ENCODE measurements at regions not wholly inside any gene's neighbourhood (a gene's known extent, or its start where the extent isn't known, plus 50 kb on each side); places are given as distances from the start of the nearest gene placed in this dataset.

DNA sequence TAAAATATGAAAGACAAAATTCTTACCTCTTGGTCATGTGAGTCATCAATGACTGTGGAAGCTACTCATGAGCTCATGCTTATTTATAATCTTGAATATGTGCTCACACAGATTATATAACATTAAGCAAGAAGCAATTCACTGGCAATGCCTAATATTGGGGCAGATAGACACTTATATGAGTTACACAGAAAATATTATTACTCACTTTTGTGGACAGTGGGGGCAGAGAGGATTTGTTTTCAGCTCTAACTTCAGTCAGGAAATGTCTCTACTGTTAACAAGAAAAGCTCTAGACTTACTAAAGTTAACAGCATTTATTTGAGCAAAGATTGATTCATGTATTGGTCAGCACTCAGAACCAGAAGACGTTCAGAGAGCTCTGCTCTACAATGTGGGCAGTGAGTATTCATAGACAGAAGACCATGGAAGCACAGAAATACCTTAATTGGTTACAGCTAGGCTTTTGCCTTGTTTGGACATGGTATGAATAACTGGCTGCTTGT lies 85.8 kb upstream of the AHI1 start:
- H3K9me3 ChIP-seq (ENCODE audit: control insufficient read depth, insufficient read depth, low read depth, low read length) = no peaks in the 10 kb centered on the region
- H3K27ac ChIP-seq (ENCODE audit: insufficient read depth, low read length) = no peak overlapping the region
- H3K79me2 ChIP-seq (ENCODE audit: control insufficient read depth, insufficient read depth, low read length) = no peaks in the 10 kb centered on the region
- DNase-seq (ENCODE audit: low read depth in 2 of 2) = peak; percentile 59 to 77
- peaks cover 2% of the 10 kb centered on the region for H3K4me1 ChIP-seq (ENCODE audit: control insufficient read depth, extremely low read depth, insufficient read depth, low read length)
- no peaks in the 10 kb centered on the region for H4K20me1 ChIP-seq (ENCODE audit: control insufficient read depth, extremely low read depth, insufficient read depth, low read length)
- no peak for TF ChIP-seq EZH2 (IDR thresholded peaks at IDR 0.05; ENCODE audit: low read length, missing control alignments)
- TF ChIP-seq, protein P1, sequence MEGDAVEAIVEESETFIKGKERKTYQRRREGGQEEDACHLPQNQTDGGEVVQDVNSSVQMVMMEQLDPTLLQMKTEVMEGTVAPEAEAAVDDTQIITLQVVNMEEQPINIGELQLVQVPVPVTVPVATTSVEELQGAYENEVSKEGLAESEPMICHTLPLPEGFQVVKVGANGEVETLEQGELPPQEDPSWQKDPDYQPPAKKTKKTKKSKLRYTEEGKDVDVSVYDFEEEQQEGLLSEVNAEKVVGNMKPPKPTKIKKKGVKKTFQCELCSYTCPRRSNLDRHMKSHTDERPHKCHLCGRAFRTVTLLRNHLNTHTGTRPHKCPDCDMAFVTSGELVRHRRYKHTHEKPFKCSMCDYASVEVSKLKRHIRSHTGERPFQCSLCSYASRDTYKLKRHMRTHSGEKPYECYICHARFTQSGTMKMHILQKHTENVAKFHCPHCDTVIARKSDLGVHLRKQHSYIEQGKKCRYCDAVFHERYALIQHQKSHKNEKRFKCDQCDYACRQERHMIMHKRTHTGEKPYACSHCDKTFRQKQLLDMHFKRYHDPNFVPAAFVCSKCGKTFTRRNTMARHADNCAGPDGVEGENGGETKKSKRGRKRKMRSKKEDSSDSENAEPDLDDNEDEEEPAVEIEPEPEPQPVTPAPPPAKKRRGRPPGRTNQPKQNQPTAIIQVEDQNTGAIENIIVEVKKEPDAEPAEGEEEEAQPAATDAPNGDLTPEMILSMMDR (conservative IDR thresholded peaks at IDR 0.05 in 1 of 2, IDR thresholded peaks at IDR 0.05 in 1 of 2; ENCODE audit: low read depth in 1 of 2, low read length in 2 of 2) = no peak
- no peak overlapping the region for H3K9ac ChIP-seq (ENCODE audit: insufficient read depth, low read length)
- no peaks in the 10 kb centered on the region for H3K27me3 ChIP-seq (ENCODE audit: control insufficient read depth, insufficient read depth, low read length)
- H3K36me3 ChIP-seq (ENCODE audit: control insufficient read depth, insufficient read depth, low read length) = no peaks in the 10 kb centered on the region
- H3K4me2 ChIP-seq (ENCODE audit: extremely low read depth, insufficient read depth, low read length) = no peak overlapping the region
- no peak overlapping the region for H3K4me3 ChIP-seq (replicated peaks in 1 of 4; ENCODE audit: control extremely low read depth in 1 of 4, insufficient read depth in 1 of 4, low read depth in 3 of 4, low read length in 4 of 4)
- no peak overlapping the region for H2AFZ ChIP-seq (ENCODE audit: low read length)

DNA sequence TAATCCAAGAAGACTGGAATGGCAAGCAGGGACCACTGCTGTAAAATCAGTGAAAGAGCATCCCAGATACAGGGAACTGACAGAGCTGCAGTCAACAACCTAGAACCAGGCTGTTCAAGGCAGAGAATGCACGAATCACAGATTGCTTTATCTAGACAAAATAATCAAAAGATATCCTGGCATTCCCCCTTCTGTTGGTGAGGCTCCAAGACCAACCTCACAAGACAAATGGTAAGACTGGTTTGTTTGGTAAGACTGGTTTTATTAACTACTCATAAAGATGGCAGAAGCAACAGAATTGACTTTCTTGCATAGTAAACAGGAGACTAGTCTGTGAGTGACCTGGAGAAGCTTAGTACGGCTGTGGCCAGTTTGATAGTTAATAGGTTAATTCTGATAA lies 88.8 kb upstream of the AHI1 start:
- Histone ChIP-seq H3K4me2 (ENCODE audit: extremely low read depth, insufficient read depth, low read length) (no peak overlapping the region), H3K79me2 (ENCODE audit: control insufficient read depth, insufficient read depth, low read length) (no peaks in the 10 kb centered on the region), H3K9me3 (ENCODE audit: control insufficient read depth, insufficient read depth, low read depth, low read length) (no peaks in the 10 kb centered on the region), H3K27ac (ENCODE audit: insufficient read depth, low read length) (no peak overlapping the region), H3K4me1 (ENCODE audit: control insufficient read depth, extremely low read depth, insufficient read depth, low read length) (peaks cover 2% of the 10 kb centered on the region), H3K9ac (ENCODE audit: insufficient read depth, low read length) (no peak overlapping the region), H3K36me3 (ENCODE audit: control insufficient read depth, insufficient read depth, low read length) (no peaks in the 10 kb centered on the region), H3K27me3 (ENCODE audit: control insufficient read depth, insufficient read depth, low read length) (no peaks in the 10 kb centered on the region), H2AFZ (ENCODE audit: low read length) (no peak overlapping the region), H4K20me1 (ENCODE audit: control insufficient read depth, extremely low read depth, insufficient read depth, low read length) (no peaks in the 10 kb centered on the region), H3K4me3 (replicated peaks in 1 of 4; ENCODE audit: control extremely low read depth in 1 of 4, insufficient read depth in 1 of 4, low read depth in 3 of 4, low read length in 4 of 4) (no peak overlapping the region)
- no peak for TF ChIP-seq EZH2 (IDR thresholded peaks at IDR 0.05; ENCODE audit: low read length, missing control alignments)
- TF ChIP-seq, protein P1 (conservative IDR thresholded peaks at IDR 0.05 in 1 of 2, IDR thresholded peaks at IDR 0.05 in 1 of 2; ENCODE audit: low read depth in 1 of 2, low read length in 2 of 2) = no peak
- peak in 1 of 2 donors; percentile 49 for DNase-seq (ENCODE audit: low read depth in 2 of 2)

DNA sequence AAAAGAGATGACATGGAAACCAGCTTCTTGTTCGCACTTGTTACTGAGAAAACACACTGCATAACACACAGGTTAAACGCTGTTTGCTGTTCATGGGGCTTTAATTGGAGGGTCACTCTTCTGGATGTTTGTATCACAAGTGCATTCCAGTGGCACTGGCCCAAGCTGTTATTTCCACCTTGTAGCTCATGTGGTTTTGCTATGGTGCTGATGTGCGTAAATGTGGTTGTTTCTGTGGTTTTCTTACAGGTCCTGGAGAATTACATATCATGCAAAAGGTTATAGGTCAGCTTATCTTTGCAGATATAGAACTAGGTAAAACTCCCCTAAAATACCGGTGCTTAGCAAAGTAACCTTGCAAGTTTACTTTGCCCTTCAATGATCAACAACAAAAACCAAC lies 89.3 kb upstream of the AHI1 start:
- no peak overlapping the region for H3K4me2 ChIP-seq (ENCODE audit: extremely low read depth, insufficient read depth, low read length)
- no peak overlapping the region for H3K4me3 ChIP-seq (replicated peaks in 1 of 4; ENCODE audit: control extremely low read depth in 1 of 4, insufficient read depth in 1 of 4, low read depth in 3 of 4, low read length in 4 of 4)
- DNase-seq (ENCODE audit: low read depth in 2 of 2) = peak in 1 of 2 donors; percentile 95
- H2AFZ ChIP-seq (ENCODE audit: low read length) = no peak overlapping the region
- H3K4me1 ChIP-seq (ENCODE audit: control insufficient read depth, extremely low read depth, insufficient read depth, low read length) = peaks cover 2% of the 10 kb centered on the region
- no peaks in the 10 kb centered on the region for H3K9me3 ChIP-seq (ENCODE audit: control insufficient read depth, insufficient read depth, low read depth, low read length)
- H3K9ac ChIP-seq (ENCODE audit: insufficient read depth, low read length) = no peak overlapping the region
- TF ChIP-seq, protein P1 (conservative IDR thresholded peaks at IDR 0.05 in 1 of 2, IDR thresholded peaks at IDR 0.05 in 1 of 2; ENCODE audit: low read depth in 1 of 2, low read length in 2 of 2) = no peak
- no peak for TF ChIP-seq EZH2 (IDR thresholded peaks at IDR 0.05; ENCODE audit: low read length, missing control alignments)
- no peaks in the 10 kb centered on the region for H3K27me3 ChIP-seq (ENCODE audit: control insufficient read depth, insufficient read depth, low read length)
- H3K36me3 ChIP-seq (ENCODE audit: control insufficient read depth, insufficient read depth, low read length) = no peaks in the 10 kb centered on the region
- H4K20me1 ChIP-seq (ENCODE audit: control insufficient read depth, extremely low read depth, insufficient read depth, low read length) = no peaks in the 10 kb centered on the region
- H3K27ac ChIP-seq (ENCODE audit: insufficient read depth, low read length) = no peak overlapping the region
- H3K79me2 ChIP-seq (ENCODE audit: control insufficient read depth, insufficient read depth, low read length) = no peaks in the 10 kb centered on the region
